ENCODE measurements at regions not wholly inside any gene's neighbourhood (a gene's known extent, or its start where the extent isn't known, plus 50 kb on each side); places are given as distances from the start of the nearest gene placed in this dataset.

DNA sequence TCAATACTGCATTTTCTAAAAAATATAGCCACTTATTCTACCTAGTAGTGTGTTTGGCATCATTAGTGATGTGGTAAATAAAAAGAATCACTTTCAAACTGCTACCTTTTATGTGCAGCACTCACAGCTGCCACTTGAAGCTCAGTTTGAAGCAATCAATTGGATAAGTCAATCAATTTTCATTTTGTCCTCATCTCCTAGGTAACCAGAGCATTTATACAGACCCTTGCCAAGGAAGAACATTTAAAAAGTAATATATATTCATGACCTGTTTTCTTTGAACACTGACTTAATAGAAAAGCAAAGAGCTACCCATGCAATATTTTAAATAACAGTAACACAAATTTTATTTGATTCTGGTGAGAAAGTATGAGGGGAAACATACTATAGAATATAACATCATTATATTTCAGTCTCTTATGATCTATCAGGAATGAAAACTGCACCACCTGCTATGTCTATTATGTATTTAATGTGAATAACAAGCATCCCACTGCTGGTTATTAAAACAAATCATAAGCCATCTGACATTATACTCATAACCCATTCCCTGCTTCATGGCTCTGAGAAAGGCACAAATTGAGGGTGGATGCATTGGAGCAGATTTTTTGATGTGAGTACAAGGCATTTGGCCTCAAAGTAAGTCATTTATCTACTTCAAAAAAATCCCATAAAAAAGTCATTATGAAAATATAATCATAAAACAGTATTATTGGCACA lies 168.4 kb upstream of the C21orf91 start:
- DNase-seq (ENCODE audit: insufficient read length, low spot score), result no peak
- no peak for FAIRE-seq

GRCh38 chr21:17981060-17981740 lies 162.0 kb upstream of the C21orf91 start:
- DNase-seq (ENCODE audit: insufficient read length, low spot score) (no peak), FAIRE-seq (no peak)

GRCh38 chr21:17979763-17980162 lies 160.6 kb upstream of the C21orf91 start:
- no peak for DNase-seq (ENCODE audit: insufficient read length, low spot score)
- no peak for FAIRE-seq

GRCh38 chr21:17978895-17979294 lies 159.7 kb upstream of the C21orf91 start:
- FAIRE-seq (no peak), DNase-seq (ENCODE audit: insufficient read length, low spot score) (no peak)

DNA sequence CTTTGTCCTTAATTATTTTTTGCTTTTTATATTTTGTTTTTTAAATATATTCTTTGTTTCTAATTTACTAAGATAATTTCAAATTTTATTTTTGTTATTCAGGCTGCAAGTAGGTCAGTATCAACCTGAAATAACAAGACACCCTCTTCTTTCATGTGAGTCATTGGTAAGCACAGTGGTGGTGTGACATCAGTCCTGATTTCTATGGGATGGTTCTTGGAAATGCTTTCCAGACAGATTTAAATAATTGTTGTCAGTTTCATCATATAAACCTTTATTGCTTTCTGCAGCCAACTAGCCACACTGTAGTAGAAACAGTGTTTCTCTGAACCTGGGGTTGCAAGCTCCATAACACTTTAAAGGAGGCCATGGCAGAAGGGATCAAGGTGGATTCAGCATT lies 157.5 kb upstream of the C21orf91 start:
- DNase-seq (ENCODE audit: insufficient read length, low spot score) (no peak), FAIRE-seq (no peak)

DNA sequence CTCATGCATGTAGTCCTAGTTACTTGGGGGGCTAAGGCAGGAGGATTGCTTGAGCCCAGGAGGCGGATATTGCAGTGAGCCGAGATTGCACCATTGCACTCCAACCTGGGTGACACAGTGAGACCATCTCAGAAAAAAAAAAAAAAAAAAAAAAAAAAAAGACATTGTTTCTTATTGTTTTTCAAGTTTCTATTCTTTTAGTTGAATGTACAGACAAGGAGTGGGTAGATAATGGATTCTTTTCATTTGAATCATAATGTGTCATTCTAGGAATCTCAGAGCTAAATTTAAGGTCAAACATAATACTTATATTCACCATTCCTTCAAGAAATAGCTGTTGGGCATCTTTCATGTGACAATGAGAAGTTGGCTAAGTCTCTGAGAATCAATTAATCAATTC lies 157.0 kb upstream of the C21orf91 start:
- DNase-seq (ENCODE audit: insufficient read length, low spot score) (no peak), FAIRE-seq (no peak)

- DNase-seq (ENCODE audit: insufficient read length, low spot score), result no peak
- FAIRE-seq, result no peak
Measured at GRCh38 chr21:17967319-17967718, 148.2 kb upstream of the C21orf91 start.

DNA sequence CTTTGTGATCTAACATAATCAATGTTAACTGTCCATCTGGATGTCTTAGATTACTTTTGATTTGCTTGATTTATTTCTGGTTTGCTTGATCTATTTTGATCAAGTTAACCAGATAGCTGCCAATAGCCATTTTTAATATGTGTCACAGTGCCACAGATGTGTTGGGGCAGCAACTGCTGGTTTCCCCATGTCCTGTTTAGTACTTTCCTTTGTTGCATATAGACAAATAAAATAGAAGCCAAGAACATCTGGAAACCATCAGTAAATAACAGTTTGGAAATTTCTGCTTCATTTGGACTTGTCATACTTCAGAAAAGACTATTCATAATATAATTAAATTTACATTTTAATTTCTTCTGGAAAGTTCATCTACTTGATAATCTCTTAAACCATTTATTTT lies 145.6 kb upstream of the C21orf91 start:
- DNase-seq (ENCODE audit: insufficient read length, low spot score), result no peak
- no peak for FAIRE-seq

GRCh38 chr21:17964199-17964598 lies 145.0 kb upstream of the C21orf91 start:
- DNase-seq (ENCODE audit: insufficient read length, low spot score) (no peak), FAIRE-seq (no peak)

- DNase-seq (ENCODE audit: insufficient read length, low spot score) (no peak), FAIRE-seq (no peak)
Measured at GRCh38 chr21:17950591-17950990, 131.4 kb upstream of the C21orf91 start.

DNA sequence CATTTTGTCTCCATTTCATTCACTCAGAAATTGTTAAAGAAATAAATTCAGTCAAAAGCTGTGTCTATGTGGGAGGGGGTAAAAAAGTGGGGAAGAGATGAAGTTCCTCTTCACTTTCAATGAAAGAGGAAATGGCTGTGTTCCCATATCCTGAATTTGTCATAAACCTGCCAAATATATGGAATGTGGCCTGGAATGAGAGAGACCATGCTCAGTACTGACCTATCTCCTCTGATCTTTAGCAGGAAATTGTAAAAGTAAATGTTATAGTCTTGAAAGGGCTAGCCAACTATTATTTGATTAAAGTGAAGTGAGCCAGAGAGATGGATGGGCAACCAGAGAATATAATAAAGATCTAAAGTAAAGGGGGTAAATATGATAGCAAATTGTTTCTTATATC lies 130.3 kb upstream of the C21orf91 start:
- DNase-seq (ENCODE audit: insufficient read length, low spot score) (no peak), FAIRE-seq (no peak)

- DNase-seq (ENCODE audit: insufficient read length, low spot score) (no peak), FAIRE-seq (no peak)
Measured at GRCh38 chr21:17947531-17947930, 128.4 kb upstream of the C21orf91 start.

- FAIRE-seq, result no peak
- no peak for DNase-seq (ENCODE audit: insufficient read length, low spot score)
Measured at GRCh38 chr21:17931080-17931479, 111.9 kb upstream of the C21orf91 start.

DNA sequence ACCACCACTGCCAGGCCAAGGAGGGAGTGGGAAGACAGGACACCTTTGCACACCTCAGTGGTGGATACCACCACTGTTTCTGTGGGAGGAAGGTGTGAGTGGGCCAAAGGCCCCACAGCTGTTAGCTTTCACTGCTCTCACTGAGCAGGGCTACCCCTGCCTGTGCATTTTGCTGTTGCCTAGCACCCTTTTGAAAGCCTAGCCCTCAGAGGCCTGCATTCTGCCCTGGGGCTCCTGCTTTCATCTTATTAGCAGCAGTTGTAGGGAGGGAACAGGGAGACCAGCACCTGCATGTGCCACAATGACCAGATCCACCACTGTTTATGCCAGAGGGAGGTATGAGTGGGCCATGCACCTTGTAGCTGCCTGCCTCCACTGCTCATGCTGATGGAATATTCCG lies 110.9 kb upstream of the C21orf91 start:
- FAIRE-seq, result no peak

GRCh38 chr21:17929510-17929909 lies 110.4 kb upstream of the C21orf91 start:
- FAIRE-seq (no peak), DNase-seq (ENCODE audit: insufficient read length, low spot score) (no peak)

More for the DNA sequence above, 110.9 kb upstream of the C21orf91 start:
- no peak for DNase-seq (ENCODE audit: insufficient read length, low spot score)

- DNase-seq (ENCODE audit: insufficient read length, low spot score) (no peak), FAIRE-seq (no peak)
Measured at GRCh38 chr21:17925899-17926298, 106.7 kb upstream of the C21orf91 start.

DNA sequence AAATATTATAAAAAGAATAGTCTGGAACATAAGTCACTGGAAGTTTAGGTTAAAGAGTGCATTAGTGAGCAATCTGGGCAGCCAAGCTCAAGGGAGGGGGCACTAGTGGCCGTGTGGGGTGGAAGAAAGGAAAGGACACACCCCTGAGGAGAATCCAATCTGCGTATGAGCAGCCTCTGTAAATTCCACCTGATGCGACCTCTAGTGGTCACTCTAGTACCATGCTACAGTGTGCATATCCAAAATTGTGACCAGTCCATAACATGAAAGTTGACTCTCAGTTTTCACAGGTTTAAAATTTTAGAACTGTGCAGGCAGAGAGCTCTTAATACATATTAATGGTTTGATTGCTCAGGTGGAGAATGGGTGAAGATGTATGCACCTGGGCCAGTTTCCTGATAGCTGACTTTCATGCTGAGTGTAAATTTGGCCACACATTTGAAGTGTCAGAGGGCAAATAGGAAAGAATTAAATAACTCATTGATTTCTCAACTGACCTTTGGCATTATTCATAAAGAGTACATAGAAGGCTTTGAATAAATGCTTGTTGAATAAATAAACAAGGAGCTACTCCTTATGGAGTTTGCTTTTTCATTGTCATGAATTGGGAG lies 105.9 kb upstream of the C21orf91 start:
- FAIRE-seq, result no peak

GRCh38 chr21:17921579-17922530 lies 102.7 kb upstream of the C21orf91 start:
- DNase-seq (ENCODE audit: insufficient read length, low spot score) (peak; percentile 67), FAIRE-seq (peak; percentile 78)

More for the DNA sequence above, 105.9 kb upstream of the C21orf91 start:
- peak; percentile 56 for DNase-seq (ENCODE audit: insufficient read length, low spot score)

- DNase-seq (ENCODE audit: insufficient read length, low spot score) (no peak), FAIRE-seq (no peak)
Measured at GRCh38 chr21:17915976-17916375, 96.8 kb upstream of the C21orf91 start.

DNA sequence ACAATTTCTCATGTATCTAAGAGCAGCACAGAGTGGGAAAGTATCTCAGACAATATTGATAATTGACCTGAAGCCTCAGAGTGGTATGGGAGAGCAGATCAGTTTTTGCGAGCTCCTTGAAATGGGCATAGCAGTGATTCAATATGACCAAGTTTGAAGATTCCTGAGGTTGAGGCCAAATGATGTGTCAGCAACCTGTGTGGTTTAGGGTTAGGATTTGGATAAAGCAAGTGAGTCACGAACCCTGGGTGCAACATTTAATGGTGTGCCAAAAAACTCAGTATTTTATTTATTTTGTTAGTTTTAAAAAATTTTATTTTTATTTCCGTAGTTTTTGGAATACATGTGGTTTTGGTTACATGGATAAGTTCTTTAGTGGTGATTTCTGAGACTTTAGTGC lies 92.5 kb upstream of the C21orf91 start:
- no peak for DNase-seq (ENCODE audit: insufficient read length, low spot score)
- FAIRE-seq, result no peak
